Erythroblast (primary cell): ENCODE measurements at regions not wholly inside any gene's neighbourhood (a gene's known extent, or its start where the extent isn't known, plus 50 kb on each side); places are given as distances from the start of the nearest gene placed in this dataset.

Experiments
- DNase-seq, 2 experiments: peaks; one replicate each; lab custom pipeline; 2025; lab: John Stamatoyannopoulos, UW
- GATA1 ChIP-seq: IDR thresholded peaks from 2 replicates; pipeline ENCODE4 v1.6.1; 2011; ENCODE audit warnings: low read depth, mild to moderate bottlenecking, control low read depth, low read length, moderate library complexity
- POLR2A ChIP-seq: IDR thresholded peaks from 2 replicates; pipeline ENCODE4 v1.6.1; 2011; ENCODE audit warnings: mild to moderate bottlenecking, low read length

DNA sequence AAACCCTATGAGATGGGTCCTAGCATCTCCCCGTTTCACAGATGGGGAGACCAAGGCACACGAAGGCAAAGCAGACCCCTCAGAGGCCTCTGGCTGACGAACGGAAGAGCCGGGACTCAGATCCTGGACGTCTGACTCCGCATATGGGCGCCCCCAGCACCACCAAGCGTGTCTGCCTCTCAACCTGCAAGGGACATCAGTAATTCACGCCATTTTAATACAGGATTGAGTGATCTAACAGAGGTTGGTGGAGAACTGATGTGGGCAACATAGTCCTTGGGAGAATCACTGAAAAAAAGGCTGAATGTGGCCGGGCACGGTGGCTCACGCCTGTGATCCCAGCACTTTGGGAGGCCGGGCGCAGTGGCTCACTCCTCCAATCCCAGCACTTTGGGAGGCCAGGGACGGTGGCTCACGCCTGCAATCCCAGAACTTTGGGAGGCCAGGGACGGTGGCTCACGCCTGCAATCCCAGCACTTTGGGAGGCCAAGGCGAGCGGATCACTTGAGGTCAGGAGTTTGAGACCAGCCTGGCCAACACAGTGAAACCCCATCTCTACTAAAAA is 206.6 kb downstream of the DLL1 start:
- TF ChIP-seq POLR2A (no peak), GATA1 (no peak)
- DNase-seq: no peak

DNA sequence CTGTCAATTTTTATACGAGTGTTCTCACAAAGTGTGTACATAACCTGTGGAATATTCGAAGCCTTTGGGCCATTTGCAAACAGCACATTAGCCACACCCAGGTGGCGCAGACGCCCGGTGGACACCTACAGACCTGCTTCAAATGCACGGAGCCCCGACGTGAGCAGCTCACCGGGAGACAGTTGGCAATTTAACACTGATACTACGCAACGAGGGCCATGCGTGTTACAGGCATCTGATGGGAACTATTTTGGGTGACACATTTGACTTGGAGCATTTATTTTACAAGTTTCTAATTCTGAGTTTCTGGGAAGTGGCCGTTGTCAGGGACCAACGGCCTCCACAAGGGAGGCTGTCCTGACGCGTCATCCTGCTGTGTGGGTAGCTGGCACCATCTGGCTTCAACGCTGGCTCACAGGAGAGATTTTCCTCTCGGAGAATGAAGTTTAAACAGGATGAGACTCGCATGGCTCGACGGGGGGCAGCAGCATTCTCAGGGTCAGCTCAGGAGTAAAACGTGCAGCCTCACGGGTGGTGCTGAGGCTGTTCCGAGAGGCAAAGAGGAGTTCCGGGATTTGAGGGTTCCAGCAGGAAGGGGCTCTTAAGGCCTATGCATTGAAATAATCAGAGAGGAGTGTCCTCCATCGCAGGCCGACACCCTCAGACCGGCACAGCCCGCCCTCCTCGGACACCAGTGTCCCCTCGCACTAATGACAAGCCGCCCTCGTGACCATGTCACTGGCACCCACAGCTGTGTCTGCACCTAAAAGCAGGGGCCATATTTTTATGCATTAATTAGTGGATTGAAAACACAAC is 207.4 kb downstream of the DLL1 start:
- no peak for TF ChIP-seq GATA1
- TF ChIP-seq POLR2A: no peak
- DNase-seq: no peak

- no peak for TF ChIP-seq GATA1
- no peak for TF ChIP-seq POLR2A
- DNase-seq: no peak
Measured at GRCh38 chr6:170082531-170083187, 208.2 kb downstream of the DLL1 start.

DNA sequence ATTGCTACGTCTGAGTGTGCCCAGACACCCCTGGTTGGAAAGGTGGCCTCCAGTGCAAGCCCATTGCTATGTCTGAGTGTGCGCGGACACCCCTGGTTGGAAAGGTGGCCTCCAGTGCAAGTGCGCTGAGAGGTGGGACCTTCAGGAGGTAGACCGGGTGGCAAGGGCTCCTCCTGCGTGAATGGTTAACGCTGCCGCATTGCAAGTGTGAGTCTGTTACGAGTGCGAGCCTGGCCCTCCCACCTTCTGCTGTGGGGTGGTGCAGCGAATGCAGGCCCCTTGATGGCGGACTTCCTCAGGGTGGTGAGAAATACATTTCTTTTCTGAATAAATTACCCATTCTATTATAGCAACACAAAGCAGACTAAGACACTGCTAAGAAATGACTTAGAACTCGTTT is 208.8 kb downstream of the DLL1 start:
- no peak for DNase-seq
- no peak for TF ChIP-seq GATA1
- TF ChIP-seq POLR2A: no peak

DNA sequence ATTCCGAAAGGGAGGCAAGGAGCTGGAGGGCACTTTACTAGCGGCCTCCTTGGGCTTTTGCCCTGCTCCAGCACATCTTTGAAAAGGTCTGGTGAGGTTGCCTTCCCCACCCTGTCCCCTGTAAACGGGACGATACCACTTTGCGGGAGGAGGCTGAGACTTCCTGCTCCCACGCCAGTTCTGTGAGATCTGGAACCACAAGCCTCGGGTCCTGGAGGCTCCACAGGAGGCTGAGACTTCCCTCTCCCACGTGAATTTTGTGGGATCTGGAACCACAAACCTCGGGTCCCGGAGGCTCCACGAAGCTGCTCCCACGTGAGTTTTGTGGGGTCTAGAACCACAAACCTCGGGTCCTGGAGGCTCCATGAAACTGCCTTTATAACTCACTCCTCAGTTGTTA is 209.3 kb downstream of the DLL1 start:
- no peak for TF ChIP-seq POLR2A
- TF ChIP-seq GATA1: no peak
- DNase-seq: no peak

DNA sequence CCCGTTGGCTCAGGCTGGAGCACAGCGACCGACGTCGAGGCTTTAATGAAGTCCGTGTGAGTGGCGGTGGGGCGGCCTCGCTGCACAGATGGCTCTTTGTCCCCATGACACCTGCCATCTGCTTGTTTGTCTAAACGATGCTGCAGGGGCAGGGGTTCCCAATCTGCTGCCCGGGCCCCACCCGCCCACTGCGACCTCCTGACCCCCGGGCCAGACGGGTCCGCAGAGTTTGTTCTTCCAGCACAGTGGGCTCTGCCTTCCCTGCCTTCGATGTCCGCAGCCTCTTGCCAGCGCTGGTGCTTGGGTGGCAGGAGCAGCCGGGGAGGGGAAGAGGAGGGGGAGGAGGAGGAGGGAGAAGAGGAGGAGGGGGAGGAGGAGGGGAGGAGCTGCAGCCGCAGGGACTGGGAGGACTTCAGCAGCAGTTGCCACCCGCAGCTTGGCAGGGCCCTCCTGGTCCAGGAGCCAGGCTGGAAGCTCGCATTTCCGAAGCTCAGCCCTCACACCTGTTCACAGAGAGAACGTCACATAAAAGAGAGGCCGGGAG is 210.0 kb downstream of the DLL1 start:
- DNase-seq: no peak
- TF ChIP-seq POLR2A (no peak), GATA1 (no peak)

DNA sequence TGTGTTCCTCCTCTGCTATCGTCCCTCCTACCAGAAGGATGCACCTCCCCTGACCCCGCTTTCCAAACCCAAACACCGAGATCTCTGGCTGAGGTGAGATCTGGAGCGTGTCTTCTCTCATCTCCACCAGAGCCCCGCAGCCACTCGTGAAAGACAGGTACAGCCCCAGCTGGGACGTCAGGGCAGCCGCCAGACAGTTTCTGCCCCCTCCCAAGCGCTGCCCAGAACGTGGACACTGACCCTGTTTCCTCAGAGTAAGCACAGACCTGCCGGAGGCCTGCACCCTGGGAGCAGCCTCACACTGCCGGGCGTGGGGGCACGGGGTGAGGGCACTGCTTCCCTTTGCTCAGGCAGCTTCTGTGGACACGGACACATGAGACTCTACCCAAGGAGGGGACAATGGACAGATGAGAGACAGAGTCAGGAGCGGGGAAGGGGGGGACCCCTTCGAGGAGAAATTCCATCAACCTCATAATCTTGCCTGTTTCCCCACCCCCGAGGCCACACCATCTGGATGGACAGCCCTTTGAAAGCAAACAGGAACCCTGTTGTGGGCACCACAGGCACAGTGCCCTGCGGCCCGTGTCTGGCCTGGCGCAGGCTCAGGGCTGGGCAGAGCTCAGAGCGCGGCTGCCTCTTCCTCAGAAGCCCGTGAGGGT is 210.6 kb downstream of the DLL1 start:
- DNase-seq: no peak
- TF ChIP-seq GATA1 (no peak), POLR2A (no peak)

GRCh38 chr6:170076466-170077165 is 214.3 kb downstream of the DLL1 start:
- no peak for TF ChIP-seq GATA1
- TF ChIP-seq POLR2A: no peak
- no peak for DNase-seq

DNA sequence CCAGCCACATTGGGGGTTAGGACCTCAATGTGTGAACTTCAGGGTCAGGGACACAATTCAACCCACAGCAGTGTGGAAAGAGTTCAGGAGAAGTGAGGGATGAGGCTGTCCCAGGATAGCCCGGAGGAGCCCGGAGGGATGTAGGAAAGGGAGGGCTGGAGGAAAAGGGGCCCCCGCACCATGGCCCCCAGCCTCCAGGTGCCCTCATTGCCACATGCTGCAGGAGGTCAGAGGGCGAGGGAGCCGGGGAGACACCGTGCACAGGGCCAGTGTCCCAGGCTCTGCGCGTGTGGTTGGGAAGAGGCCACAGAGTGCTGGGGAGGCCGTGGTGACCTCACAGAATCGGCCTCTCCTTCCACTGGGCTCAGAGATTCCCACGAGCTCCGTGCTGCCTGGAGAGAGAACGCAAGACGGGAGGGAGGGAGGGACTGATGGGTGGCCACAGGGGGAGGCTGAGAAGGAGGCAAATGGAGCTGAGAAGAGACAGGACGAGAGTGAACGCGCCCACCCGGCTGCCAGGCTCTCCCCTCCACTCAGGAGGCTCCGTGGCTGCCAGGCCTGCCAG is 215.1 kb downstream of the DLL1 start:
- no peak for TF ChIP-seq POLR2A
- no peak for TF ChIP-seq GATA1
- DNase-seq: no peak

DNA sequence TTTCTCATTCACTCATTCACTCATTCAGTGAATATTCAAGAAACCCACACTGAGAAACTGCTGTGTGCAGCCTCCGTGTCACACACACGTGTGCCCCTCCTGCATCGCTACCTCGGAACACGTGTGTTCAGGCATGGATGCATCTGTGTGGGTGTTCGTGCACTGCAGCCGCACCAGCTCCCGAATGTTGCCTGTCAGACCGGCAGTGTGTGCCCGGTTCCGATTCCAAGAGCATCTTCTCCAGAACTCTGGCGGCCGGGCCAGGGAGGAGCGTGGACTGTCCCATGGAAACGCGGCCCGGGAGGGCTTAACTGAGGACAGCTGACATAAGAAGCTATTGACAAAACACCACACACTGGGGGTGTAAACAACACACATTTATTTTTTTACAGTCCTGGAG is 216.0 kb downstream of the DLL1 start:
- TF ChIP-seq POLR2A (no peak), GATA1 (no peak)
- no peak for DNase-seq

- TF ChIP-seq GATA1 (no peak), POLR2A (no peak)
- DNase-seq: no peak
Measured at GRCh38 chr6:170074435-170074834, 216.4 kb downstream of the DLL1 start.

GRCh38 chr6:170073846-170074245 is 217.0 kb downstream of the DLL1 start:
- TF ChIP-seq GATA1: no peak
- no peak for TF ChIP-seq POLR2A
- no peak for DNase-seq

GRCh38 chr6:170072246-170072645 is 218.6 kb downstream of the DLL1 start:
- TF ChIP-seq POLR2A (no peak), GATA1 (no peak)
- DNase-seq: no peak

DNA sequence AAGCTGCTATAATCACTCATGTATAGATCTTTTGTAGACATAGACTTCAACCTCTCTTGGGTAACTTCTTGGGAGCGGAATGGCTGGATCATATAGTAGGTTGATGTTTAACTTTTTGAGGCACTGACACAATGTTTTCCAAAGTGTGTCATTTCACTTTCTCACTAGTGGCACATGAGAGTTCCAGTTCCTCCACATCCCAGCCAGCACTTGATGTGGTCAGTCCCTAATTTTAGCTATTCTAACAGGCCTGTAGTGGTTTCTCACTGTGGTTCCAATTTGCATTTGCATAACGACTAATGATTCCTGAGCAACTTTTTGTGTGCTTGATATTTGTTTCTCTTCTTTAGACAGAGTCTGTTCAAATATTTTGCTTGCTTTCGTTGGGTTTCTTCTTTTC is 221.3 kb downstream of the DLL1 start:
- TF ChIP-seq POLR2A (no peak), GATA1 (no peak)
- DNase-seq: no peak
